Effector memory CD8-positive, alpha-beta T cell (primary cell): ENCODE measurements at regions not wholly inside any gene's neighbourhood (a gene's known extent, or its start where the extent isn't known, plus 50 kb on each side); places are given as distances from the start of the nearest gene placed in this dataset.
"Not testable (repeated sequence)": the region's sequence is repeated elsewhere in the genome, so short reads cannot be mapped to it uniquely, and the experiment has no call there.

ENCODE experiments used
- ATAC-seq: fragments of 150-1000 bp; cut with Tn5 transposase; replicated peaks from 2 replicates; pipeline ENCODE4 v1.10.0; 2021; ENCODE audit warnings: mild to moderate bottlenecking, moderate library complexity
- DNase-seq, 3 experiments: peaks; one replicate each; pipeline ENCODE4 v3.0.0; 2021
- H3K27ac Mint-ChIP-seq, 2 donors: one replicate each; pipeline ENCODE4 v1.8.0; 2022; ENCODE audit warnings: mild to moderate bottlenecking in 2 of 2, mixed read lengths in 2 of 2, moderate library complexity in 2 of 2
- H3K27me3 Mint-ChIP-seq, 2 donors: one replicate each; pipeline ENCODE4 v1.8.0; 2022; ENCODE audit warnings: mixed read lengths in 2 of 2
- H3K36me3 Mint-ChIP-seq: one replicate; pipeline ENCODE4 v1.8.0; 2022; ENCODE audit warnings: mild to moderate bottlenecking, moderate library complexity, mixed read lengths; ENCODE audit not compliant: insufficient read depth
- H3K4me1 Mint-ChIP-seq, 2 donors: one replicate each; pipeline ENCODE4 v1.8.0; 2022; ENCODE audit warnings: low read depth in 2 of 2, mixed read lengths in 2 of 2
- H3K4me3 Mint-ChIP-seq, 2 donors: one replicate each; pipeline ENCODE4 v1.8.0; 2022; ENCODE audit warnings: mild to moderate bottlenecking in 2 of 2, mixed read lengths in 2 of 2, moderate library complexity in 2 of 2
- H3K9me3 Mint-ChIP-seq, 2 donors: one replicate each; pipeline ENCODE4 v1.8.0; 2022; ENCODE audit warnings: mixed read lengths in 2 of 2

GRCh38 chr7:32691965-32692815 lies 196.9 kb downstream of the AVL9 start:
- Mint-ChIP-seq H3K27me3 (peaks cover 30 to 43% of the 10 kb centered on the region in 2 donors), H3K4me3 (peak overlapping the region in 1 of 2 donors; percentile 11)
- not testable (repeated sequence) for DNase-seq, H3K27ac Mint-ChIP-seq, H3K4me1 Mint-ChIP-seq, H3K9me3 Mint-ChIP-seq, H3K36me3 Mint-ChIP-seq
- ATAC-seq: peak; percentile 75

GRCh38 chr7:32688092-32688491 lies 192.8 kb downstream of the AVL9 start:
- DNase-seq, H3K27ac Mint-ChIP-seq, H3K4me3 Mint-ChIP-seq, H3K4me1 Mint-ChIP-seq, ATAC-seq, H3K9me3 Mint-ChIP-seq, H3K36me3 Mint-ChIP-seq: not testable (repeated sequence)
- H3K27me3 Mint-ChIP-seq: peaks cover 29 to 41% of the 10 kb centered on the region in 2 donors

DNA sequence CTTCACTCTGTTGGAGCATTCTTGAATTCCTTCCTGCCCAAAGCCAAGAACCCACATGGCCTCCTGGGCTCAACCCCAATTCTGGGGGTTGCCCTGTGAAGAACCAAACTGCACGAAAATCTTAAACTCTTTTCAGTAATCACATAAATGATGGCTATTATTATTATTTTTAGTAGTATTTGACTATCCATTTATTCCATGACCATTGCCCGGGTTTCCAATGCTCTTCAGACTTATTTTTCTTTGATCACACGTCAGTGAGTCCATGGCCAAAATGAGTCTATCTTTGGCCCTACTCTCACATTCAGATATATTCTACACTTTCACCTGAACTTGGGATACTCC lies 185.9 kb downstream of the AVL9 start:
- Mint-ChIP-seq H3K27me3 (peaks cover 19 to 30% of the 10 kb centered on the region in 2 donors), H3K4me3 (no peak overlapping the region), H3K9me3 (peaks cover 0 to 2% of the 10 kb centered on the region in 2 donors), H3K36me3 (no peaks in the 10 kb centered on the region), H3K4me1 (no peaks in the 10 kb centered on the region), H3K27ac (no peak overlapping the region)
- ATAC-seq: no peak
- DNase-seq: no peak

DNA sequence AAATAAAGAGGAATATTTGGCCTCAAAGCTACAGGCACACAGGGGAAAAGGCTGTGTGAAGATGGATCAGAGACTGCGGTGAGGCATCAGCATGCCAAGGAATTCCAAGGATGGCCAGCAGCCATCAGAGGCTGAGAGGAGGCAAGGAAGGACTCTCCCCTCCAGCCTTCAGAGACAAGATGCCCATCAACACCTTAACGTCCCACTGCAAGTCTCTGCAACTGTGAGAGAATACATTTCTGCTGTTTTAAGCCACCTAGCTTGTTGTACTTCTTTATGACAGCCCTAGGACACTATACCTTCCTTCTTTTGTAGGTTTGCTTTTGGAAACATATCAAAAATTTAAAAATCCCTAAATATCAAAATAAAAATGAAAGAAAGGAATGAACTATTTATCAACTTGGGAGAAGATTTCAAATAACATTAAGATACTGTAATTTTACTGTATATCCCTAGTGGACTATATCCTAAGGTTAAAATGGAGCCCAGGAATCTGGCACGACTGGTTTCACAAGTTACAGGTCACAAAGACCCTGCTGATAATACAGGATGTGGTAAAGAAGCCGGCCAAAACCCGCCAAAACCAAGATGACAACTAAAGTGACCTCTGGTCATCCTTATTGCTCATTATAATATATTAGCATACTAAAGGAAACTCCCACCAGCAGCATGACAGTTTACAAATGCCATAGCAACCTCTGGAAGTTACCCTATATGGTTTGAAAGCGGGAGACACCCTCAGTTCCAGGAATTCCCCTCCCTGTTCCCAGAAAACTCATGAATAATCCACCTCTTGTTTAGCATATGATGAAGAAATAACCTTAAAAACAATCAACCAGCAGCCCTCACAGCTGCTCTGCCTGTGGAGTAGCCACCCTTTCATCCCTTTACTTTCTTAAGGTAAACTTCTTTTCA lies 185.2 kb downstream of the AVL9 start:
- no peak for DNase-seq
- Mint-ChIP-seq H3K27me3 (peaks cover 19 to 30% of the 10 kb centered on the region in 2 donors), H3K36me3 (no peaks in the 10 kb centered on the region), H3K4me1 (no peaks in the 10 kb centered on the region), H3K9me3 (peaks cover 0 to 2% of the 10 kb centered on the region in 2 donors), H3K4me3 (no peak overlapping the region), H3K27ac (no peak overlapping the region)
- no peak for ATAC-seq

DNA sequence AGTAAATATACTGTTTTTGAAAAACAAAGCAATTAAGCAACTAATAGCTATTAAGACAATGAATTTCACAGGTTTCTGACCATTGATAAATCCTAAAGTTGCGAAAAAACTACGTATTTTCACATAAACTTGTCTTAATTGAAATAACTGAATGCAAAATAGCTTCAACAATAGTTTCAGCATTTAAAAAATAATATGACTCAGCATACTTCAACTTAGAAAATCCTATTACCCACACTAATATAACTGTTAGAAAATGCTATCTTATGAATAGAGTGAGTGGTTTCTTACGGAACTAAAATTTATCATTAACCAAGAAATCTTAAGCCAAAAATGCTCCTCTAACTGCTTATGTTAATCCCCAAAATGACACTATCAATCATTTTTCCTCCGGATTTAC lies 183.9 kb downstream of the AVL9 start:
- Mint-ChIP-seq H3K27ac (no peak overlapping the region), H3K36me3 (no peaks in the 10 kb centered on the region), H3K4me1 (no peaks in the 10 kb centered on the region), H3K4me3 (no peak overlapping the region), H3K27me3 (peaks cover 19 to 30% of the 10 kb centered on the region in 2 donors), H3K9me3 (peaks cover 0 to 2% of the 10 kb centered on the region in 2 donors)
- no peak for DNase-seq
- no peak for ATAC-seq

DNA sequence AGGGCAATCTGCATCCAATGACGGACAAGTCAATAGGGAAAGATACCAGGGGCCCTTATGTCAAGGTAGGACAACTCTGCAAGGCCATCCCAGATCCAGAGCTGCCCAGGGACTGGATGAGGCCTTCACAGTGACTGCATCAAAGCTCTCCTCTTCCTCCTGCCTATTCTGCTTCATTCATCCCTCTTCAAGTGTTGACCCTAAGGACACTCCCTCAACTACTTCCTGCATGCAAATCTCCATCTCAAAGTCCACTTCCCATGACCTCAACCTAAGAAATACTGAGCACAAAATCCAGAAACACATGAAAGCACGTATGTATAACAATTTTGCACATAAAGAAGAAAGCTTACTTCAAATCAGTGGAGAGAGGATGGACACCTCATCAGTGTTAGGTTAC lies 182.3 kb downstream of the AVL9 start:
- H3K27me3 Mint-ChIP-seq: peaks cover 19 to 30% of the 10 kb centered on the region in 2 donors
- H3K4me1 Mint-ChIP-seq: no peaks in the 10 kb centered on the region
- H3K4me3 Mint-ChIP-seq: no peak overlapping the region
- H3K9me3 Mint-ChIP-seq: peaks cover 0 to 2% of the 10 kb centered on the region in 2 donors
- no peak overlapping the region for H3K27ac Mint-ChIP-seq
- ATAC-seq (no peak), DNase-seq (no peak)
- no peaks in the 10 kb centered on the region for H3K36me3 Mint-ChIP-seq

GRCh38 chr7:32676249-32676941 lies 181.1 kb downstream of the AVL9 start:
- ATAC-seq: no peak
- DNase-seq: no peak
- Mint-ChIP-seq H3K27me3 (peaks cover 16 to 25% of the 10 kb centered on the region in 2 donors), H3K27ac (no peak overlapping the region), H3K36me3 (no peaks in the 10 kb centered on the region), H3K4me3 (no peak overlapping the region), H3K9me3 (no peaks in the 10 kb centered on the region), H3K4me1 (no peaks in the 10 kb centered on the region)

- Mint-ChIP-seq H3K9me3 (no peaks in the 10 kb centered on the region), H3K36me3 (no peaks in the 10 kb centered on the region), H3K4me3 (no peak overlapping the region), H3K4me1 (no peaks in the 10 kb centered on the region), H3K27me3 (peaks cover 13 to 21% of the 10 kb centered on the region in 2 donors), H3K27ac (no peak overlapping the region)
- DNase-seq (no peak), ATAC-seq (no peak)
These were observed 178.1 kb downstream of the AVL9 start for GRCh38 chr7:32673275-32673983.

- no peak overlapping the region for H3K27ac Mint-ChIP-seq
These were observed 175.1 kb downstream of the AVL9 start for GRCh38 chr7:32670110-32671025.

GRCh38 chr7:32669173-32669870 lies 174.0 kb downstream of the AVL9 start:
- not testable (repeated sequence) for H3K27ac Mint-ChIP-seq, H3K4me3 Mint-ChIP-seq, H3K9me3 Mint-ChIP-seq, H3K36me3 Mint-ChIP-seq, DNase-seq, H3K4me1 Mint-ChIP-seq, ATAC-seq
- peaks cover 19 to 21% of the 10 kb centered on the region in 2 donors for H3K27me3 Mint-ChIP-seq

More at GRCh38 chr7:32670110-32671025, 175.1 kb downstream of the AVL9 start:
- Mint-ChIP-seq H3K36me3 (no peaks in the 10 kb centered on the region), H3K9me3 (no peaks in the 10 kb centered on the region), H3K4me3 (no peak overlapping the region), H3K4me1 (no peaks in the 10 kb centered on the region), H3K27me3 (peaks cover 12 to 13% of the 10 kb centered on the region in 2 donors)
- ATAC-seq: no peak
- no peak for DNase-seq

DNA sequence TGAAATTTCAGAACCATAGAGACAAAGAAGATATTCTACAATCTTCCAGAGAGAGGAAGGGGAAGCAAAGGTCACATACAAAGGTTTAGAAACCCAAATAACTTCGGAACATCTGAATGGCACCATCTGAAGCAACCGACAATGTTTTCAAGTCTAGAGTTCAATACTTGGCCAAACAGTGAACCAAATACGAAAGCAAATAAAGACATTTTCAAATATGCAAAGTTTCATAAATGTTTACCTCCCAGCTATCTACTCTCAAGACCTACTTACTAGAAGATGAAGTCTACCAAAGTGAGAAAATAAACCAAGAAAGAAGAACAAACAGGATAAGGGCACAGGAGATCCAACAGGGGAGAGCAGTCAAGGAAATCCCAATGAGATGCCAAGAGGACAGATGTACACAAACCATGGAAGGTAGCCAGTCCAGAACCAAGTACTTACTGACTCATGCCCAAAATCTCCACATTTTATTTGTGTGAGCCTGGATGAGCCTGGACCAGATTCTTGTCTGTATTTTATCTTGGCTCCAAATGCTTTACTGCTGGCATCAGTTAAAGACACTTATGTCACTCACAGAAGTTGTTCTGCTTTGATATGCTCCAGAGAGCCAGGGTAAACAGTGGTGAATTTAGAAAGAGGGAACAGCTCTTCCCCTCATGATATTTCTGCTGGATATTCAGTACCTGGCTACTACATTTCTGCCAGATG lies 173.3 kb downstream of the AVL9 start:
- not testable (repeated sequence) for H3K4me3 Mint-ChIP-seq, H3K27ac Mint-ChIP-seq, H3K9me3 Mint-ChIP-seq, ATAC-seq, DNase-seq, H3K4me1 Mint-ChIP-seq, H3K36me3 Mint-ChIP-seq
- H3K27me3 Mint-ChIP-seq: peaks cover 22 to 28% of the 10 kb centered on the region in 2 donors
